ENCODE measurements at regions not wholly inside any gene's neighbourhood (a gene's known extent, or its start where the extent isn't known, plus 50 kb on each side); places are given as distances from the start of the nearest gene placed in this dataset.

- intact Hi-C loops (cut with DNase I; ENCODE audit: low total_unique reads): no loop called here
- 84 to 90% methylated on average over 2 of the region's 2 CpGs for WGBS, 2 donors
- no peaks in the 10 kb centered on the region for H3K4me1 ChIP-seq
- DNase-seq: no peak
- no peaks in the 10 kb centered on the region for H3K36me3 ChIP-seq (ENCODE audit: low read depth, missing control alignments)
- TF ChIP-seq, protein P1, sequence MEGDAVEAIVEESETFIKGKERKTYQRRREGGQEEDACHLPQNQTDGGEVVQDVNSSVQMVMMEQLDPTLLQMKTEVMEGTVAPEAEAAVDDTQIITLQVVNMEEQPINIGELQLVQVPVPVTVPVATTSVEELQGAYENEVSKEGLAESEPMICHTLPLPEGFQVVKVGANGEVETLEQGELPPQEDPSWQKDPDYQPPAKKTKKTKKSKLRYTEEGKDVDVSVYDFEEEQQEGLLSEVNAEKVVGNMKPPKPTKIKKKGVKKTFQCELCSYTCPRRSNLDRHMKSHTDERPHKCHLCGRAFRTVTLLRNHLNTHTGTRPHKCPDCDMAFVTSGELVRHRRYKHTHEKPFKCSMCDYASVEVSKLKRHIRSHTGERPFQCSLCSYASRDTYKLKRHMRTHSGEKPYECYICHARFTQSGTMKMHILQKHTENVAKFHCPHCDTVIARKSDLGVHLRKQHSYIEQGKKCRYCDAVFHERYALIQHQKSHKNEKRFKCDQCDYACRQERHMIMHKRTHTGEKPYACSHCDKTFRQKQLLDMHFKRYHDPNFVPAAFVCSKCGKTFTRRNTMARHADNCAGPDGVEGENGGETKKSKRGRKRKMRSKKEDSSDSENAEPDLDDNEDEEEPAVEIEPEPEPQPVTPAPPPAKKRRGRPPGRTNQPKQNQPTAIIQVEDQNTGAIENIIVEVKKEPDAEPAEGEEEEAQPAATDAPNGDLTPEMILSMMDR (IDR thresholded peaks at IDR 0.05): no peak
- no peak for TF ChIP-seq POLR2A (IDR thresholded peaks at IDR 0.05)
- no peaks in the 10 kb centered on the region for H3K27me3 ChIP-seq
- no peak overlapping the region for H3K4me3 ChIP-seq
- H3K9me3 ChIP-seq: no peaks in the 10 kb centered on the region
- no peak overlapping the region for H3K27ac ChIP-seq
Measured at GRCh38 chr18:56475250-56475649, 163.1 kb downstream of the TXNL1 start.

GRCh38 chr18:56473400-56474024 is 164.9 kb downstream of the TXNL1 start:
- intact Hi-C loops (cut with DNase I; ENCODE audit: low total_unique reads): no loop called here
- TF ChIP-seq, protein P1 (IDR thresholded peaks at IDR 0.05): no peak
- TF ChIP-seq POLR2A (IDR thresholded peaks at IDR 0.05): no peak
- no peak for DNase-seq
- Histone ChIP-seq H3K27ac (no peak overlapping the region), H3K4me3 (no peak overlapping the region), H3K9me3 (no peaks in the 10 kb centered on the region), H3K27me3 (no peaks in the 10 kb centered on the region), H3K4me1 (no peaks in the 10 kb centered on the region), H3K36me3 (ENCODE audit: low read depth, missing control alignments) (no peaks in the 10 kb centered on the region)
- 93% methylated on average over 8 of the region's 8 CpGs for WGBS, 2 donors

DNA sequence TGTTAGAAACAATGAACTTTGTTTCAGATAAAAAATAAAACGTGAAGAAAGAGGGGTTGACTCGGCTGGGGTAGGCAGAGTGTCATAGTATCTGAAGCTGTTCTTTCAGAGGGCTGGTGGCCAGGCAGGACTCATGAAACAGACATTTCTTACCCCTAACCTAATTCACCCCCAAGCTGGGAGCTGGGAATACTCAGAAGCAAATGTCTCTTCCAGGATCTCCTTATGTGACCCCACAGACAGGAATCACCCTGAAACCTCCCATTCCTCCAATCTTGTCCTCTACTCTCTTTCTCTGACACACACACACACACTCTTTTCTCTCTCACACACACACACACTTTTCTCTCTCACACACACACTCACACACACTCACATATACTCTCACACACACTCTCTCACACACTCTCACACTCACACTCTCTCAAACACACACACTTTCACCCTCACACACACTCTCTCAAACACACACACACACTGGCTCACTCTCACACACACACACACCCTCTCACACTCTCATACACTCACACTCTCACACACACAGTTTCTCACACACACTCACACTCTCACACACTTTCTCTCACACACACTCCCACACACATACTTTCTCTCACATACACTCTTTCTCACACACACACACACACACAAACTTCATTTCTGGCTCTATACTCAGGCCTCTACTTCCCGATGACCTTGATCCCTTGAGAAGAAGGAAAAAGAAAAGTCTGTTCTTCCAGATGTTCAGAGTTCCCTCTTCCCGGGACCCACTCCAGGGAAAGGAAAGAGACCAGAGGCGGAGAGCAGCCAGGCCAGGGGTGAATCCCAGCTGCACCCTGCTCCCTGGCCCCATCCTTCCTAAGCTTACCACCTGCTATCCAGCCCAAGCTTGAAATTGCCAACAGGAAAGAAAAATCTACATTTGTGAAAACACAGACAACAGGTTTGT is 167.7 kb downstream of the TXNL1 start:
- no peaks in the 10 kb centered on the region for H3K4me1 ChIP-seq
- TF ChIP-seq, protein P1 (IDR thresholded peaks at IDR 0.05): no peak
- no peak for TF ChIP-seq POLR2A (IDR thresholded peaks at IDR 0.05)
- no peaks in the 10 kb centered on the region for H3K27me3 ChIP-seq
- no peak overlapping the region for H3K4me3 ChIP-seq
- intact Hi-C loops (cut with DNase I; ENCODE audit: low total_unique reads): no loop called here
- no peaks in the 10 kb centered on the region for H3K9me3 ChIP-seq
- peak; percentile 32 for DNase-seq
- no peaks in the 10 kb centered on the region for H3K36me3 ChIP-seq (ENCODE audit: low read depth, missing control alignments)
- 44 to 49% methylated on average over 5 of the region's 5 CpGs for WGBS, 2 donors
- no peak overlapping the region for H3K27ac ChIP-seq

- TF ChIP-seq, protein P1 (IDR thresholded peaks at IDR 0.05): no peak
- no peak for TF ChIP-seq POLR2A (IDR thresholded peaks at IDR 0.05)
- Histone ChIP-seq H3K27me3 (no peaks in the 10 kb centered on the region), H3K27ac (no peak overlapping the region), H3K4me3 (no peak overlapping the region), H3K4me1 (no peaks in the 10 kb centered on the region), H3K9me3 (no peaks in the 10 kb centered on the region), H3K36me3 (ENCODE audit: low read depth, missing control alignments) (no peaks in the 10 kb centered on the region)
- 82 to 88% methylated on average over 4 of the region's 4 CpGs for WGBS, 2 donors
- DNase-seq: no peak
- intact Hi-C loops (cut with DNase I; ENCODE audit: low total_unique reads): no loop called here
Measured at GRCh38 chr18:56469582-56469981, 168.8 kb downstream of the TXNL1 start.
